H1 (cell line): ENCODE measurements at regions not wholly inside any gene's neighbourhood (a gene's known extent, or its start where the extent isn't known, plus 50 kb on each side); places are given as distances from the start of the nearest gene placed in this dataset.

Source experiments
- CTCF ChIA-PET: fragments of 300-600 bp; sonication (Branson Sonifier 250); formaldehyde crosslinking; loops from one replicate; lab custom pipeline; 2021; ENCODE audit not compliant: partially characterized antibody; lab: Charles Lee
- POLR2A ChIA-PET: fragments of 300-600 bp; sonication (Branson Sonifier 250); formaldehyde crosslinking; loops from one replicate; lab custom pipeline; 2021; ENCODE audit warnings: inconsistent platforms; ENCODE audit not compliant: partially characterized antibody; lab: Charles Lee
- DNase-seq, 2 experiments: peaks; one replicate each; pipeline versions ENCODE4 v3.0.0 to v3.0.0-alpha.2; 2010 to 2022; ENCODE audit warnings: low spot score in 2 of 2, low read depth in 1 of 2, mixed read lengths in 1 of 2
- FAIRE-seq: peaks from 2 replicates; lab custom pipeline; 2011; peaks lifted over from hg19 to GRCh38; lab: Jason Lieb, UNC
- H2AFZ ChIP-seq: 2 replicates; pipeline ENCODE4 v1.8.1; 2012; ENCODE audit warnings: low read length, inconsistent platforms
- H2AK5ac ChIP-seq: 2 replicates; pipeline ENCODE4 v1.6.1; 2013; ENCODE audit warnings: low read depth, low read length
- H2BK120ac ChIP-seq: replicated peaks from 2 replicates; pipeline ENCODE3; 2013; ENCODE audit warnings: low read depth, low read length, inconsistent platforms
- H2BK12ac ChIP-seq: 2 replicates; pipeline ENCODE4 v1.6.1; 2013; ENCODE audit warnings: low read depth, low read length
- H2BK15ac ChIP-seq: 2 replicates; pipeline ENCODE4 v1.6.1; 2013; ENCODE audit warnings: low read length
- H2BK20ac ChIP-seq: 2 replicates; pipeline ENCODE4 v1.6.1; 2013; ENCODE audit warnings: low read length
- H2BK5ac ChIP-seq: 2 replicates; pipeline ENCODE4 v1.6.1; 2013; ENCODE audit warnings: low read depth, low read length
- H3K14ac ChIP-seq: 2 replicates; pipeline ENCODE4 v1.6.1; 2013; ENCODE audit warnings: inconsistent platforms; ENCODE audit not compliant: insufficient read length
- H3K18ac ChIP-seq: 2 replicates; pipeline ENCODE4 v1.6.1; 2013; ENCODE audit warnings: low read length; ENCODE audit errors: extremely low read depth
- H3K23ac ChIP-seq: 2 replicates; pipeline ENCODE4 v1.6.1; 2013; ENCODE audit warnings: inconsistent platforms; ENCODE audit not compliant: insufficient read length
- H3K23me2 ChIP-seq: 2 replicates; pipeline ENCODE4 v1.6.1; 2013; ENCODE audit warnings: low read depth, low read length
- H3K27ac ChIP-seq: 2 replicates; pipeline ENCODE4 v1.6.1; 2011; ENCODE audit warnings: low read depth, low read length, inconsistent platforms
- H3K27me3 ChIP-seq, 4 experiments: replicated peaks in 1 of 4; 1 replicate in 1 of 4; 2 replicates in 3 of 4; pipeline versions ENCODE4 v1.6.1 to v1.8.1; 2011 to 2013; ENCODE audit warnings: low read length in 3 of 4, mild to moderate bottlenecking in 3 of 4, inconsistent platforms in 2 of 4, mixed read lengths in 2 of 4, moderate library complexity in 1 of 4; ENCODE audit not compliant: control insufficient read depth in 3 of 4, insufficient read depth in 3 of 4; ENCODE audit errors: extremely low read depth in 1 of 4
- H3K36me3 ChIP-seq, 4 experiments: 2 replicates each; pipeline versions ENCODE4 v1.6.1 to v1.8.1; 2011 to 2013; ENCODE audit warnings: mild to moderate bottlenecking in 4 of 4, low read length in 3 of 4, moderate library complexity in 2 of 4, control low read depth in 1 of 4, inconsistent platforms in 1 of 4; ENCODE audit not compliant: insufficient read depth in 4 of 4, control insufficient read depth in 2 of 4
- H3K4ac ChIP-seq: replicated peaks from 2 replicates; pipeline ENCODE3; 2013; ENCODE audit warnings: low read length, low read depth, mixed read lengths, inconsistent platforms; ENCODE audit not compliant: insufficient read length
- H3K4me1 ChIP-seq, 4 experiments: replicated peaks in 1 of 4; 1 replicate in 1 of 4; 2 replicates in 3 of 4; pipeline versions ENCODE4 v1.6.1 to v1.8.1; 2011 to 2013; ENCODE audit warnings: low read length in 3 of 4, inconsistent platforms in 2 of 4, mixed read lengths in 1 of 4; ENCODE audit not compliant: insufficient read depth in 4 of 4, control insufficient read depth in 3 of 4
- H3K4me2 ChIP-seq, 2 experiments: 2 replicates each; pipeline versions ENCODE4 v1.6.1 to v1.8.1; 2011 to 2013; ENCODE audit warnings: low read depth in 2 of 2, low read length in 2 of 2, control low read depth in 1 of 2, inconsistent platforms in 1 of 2, mild to moderate bottlenecking in 1 of 2; ENCODE audit not compliant: insufficient read depth in 1 of 2
- H3K4me3 ChIP-seq, 4 experiments: fragments of 200-600, 300-600 bp in 1 of 4; sonication (generic), shearing (Covaris generic), sonication (Bioruptor Twin) in 1 of 4; 2 replicates each; pipeline versions ENCODE4 v1.5.1 to v1.8.1; 2011 to 2016; ENCODE audit warnings: low read length in 4 of 4, low read depth in 3 of 4, control low read depth in 2 of 4, inconsistent platforms in 2 of 4, mild to moderate bottlenecking in 2 of 4, mixed read lengths in 1 of 4, moderate library complexity in 1 of 4; ENCODE audit not compliant: insufficient read depth in 2 of 4; ENCODE audit errors: extremely low read depth in 1 of 4
- H3K56ac ChIP-seq: replicated peaks from 2 replicates; pipeline ENCODE3; 2013; ENCODE audit warnings: low read depth, mild to moderate bottlenecking, mixed read lengths, low read length, inconsistent platforms; ENCODE audit not compliant: insufficient read length
- H3K79me1 ChIP-seq: 2 replicates; pipeline ENCODE4 v1.6.1; 2013; ENCODE audit warnings: low read depth, low read length, control low read depth
- H3K79me2 ChIP-seq, 2 experiments: 2 replicates each; pipeline versions ENCODE4 v1.6.1 to v1.8.1; 2012 to 2013; ENCODE audit warnings: low read length in 2 of 2, mild to moderate bottlenecking in 2 of 2, inconsistent platforms in 1 of 2; ENCODE audit not compliant: insufficient read depth in 2 of 2, control insufficient read depth in 1 of 2
- H3K9ac ChIP-seq, 4 experiments: replicated peaks in 1 of 4; 1 replicate in 1 of 4; 2 replicates in 3 of 4; pipeline versions ENCODE4 v1.6.1 to v1.8.1; 2011 to 2013; ENCODE audit warnings: low read depth in 3 of 4, low read length in 3 of 4, control low read depth in 2 of 4, mild to moderate bottlenecking in 2 of 4, moderate library complexity in 2 of 4, inconsistent platforms in 1 of 4; ENCODE audit errors: extremely low read depth in 1 of 4
- H3K9me3 ChIP-seq, 2 experiments: 2 replicates each; pipeline versions ENCODE4 v1.6.1 to v1.8.1; 2012 to 2013; ENCODE audit warnings: mild to moderate bottlenecking in 2 of 2, moderate library complexity in 2 of 2, control low read depth in 1 of 2, inconsistent platforms in 1 of 2, low read depth in 1 of 2, low read length in 1 of 2, mixed read lengths in 1 of 2; ENCODE audit not compliant: insufficient read depth in 2 of 2
- H4K20me1 ChIP-seq, 2 experiments: replicated peaks in 1 of 2; 2 replicates each; pipeline versions ENCODE3 to v1.8.1; 2011 to 2013; ENCODE audit warnings: inconsistent platforms in 2 of 2, low read length in 2 of 2, mild to moderate bottlenecking in 1 of 2; ENCODE audit not compliant: insufficient read depth in 2 of 2, control insufficient read depth in 1 of 2
- H4K5ac ChIP-seq: 2 replicates; pipeline ENCODE4 v1.6.1; 2013; ENCODE audit warnings: low read length, low read depth, mixed read lengths, inconsistent platforms; ENCODE audit not compliant: insufficient read length
- H4K8ac ChIP-seq: 2 replicates; pipeline ENCODE4 v1.8.0; 2013; ENCODE audit warnings: mild to moderate bottlenecking, moderate library complexity, low read length, inconsistent platforms; ENCODE audit not compliant: insufficient read depth; ENCODE audit errors: extremely low read depth
- H4K91ac ChIP-seq: replicated peaks from 2 replicates; pipeline ENCODE3; 2013; ENCODE audit warnings: low read length, mixed read lengths, inconsistent platforms; ENCODE audit not compliant: insufficient read length
- HDAC6 ChIP-seq: IDR thresholded peaks from one replicate; pipeline ENCODE4 v1.7.1; 2012; ENCODE audit warnings: low read depth, mild to moderate bottlenecking, inconsistent platforms, low read length, moderate library complexity
- RAD21 ChIP-seq, 2 experiments: IDR thresholded peaks in 1 of 2; conservative IDR thresholded peaks in 1 of 2; 2 replicates each; pipeline ENCODE4 v1.6.1; 2011; ENCODE audit warnings: low read depth in 2 of 2, low read length in 2 of 2, improper control_type of control experiment in 1 of 2, inconsistent platforms in 1 of 2, mild to moderate bottlenecking in 1 of 2, moderate library complexity in 1 of 2
- WGBS, 2 experiments: shearing (Covaris generic) in 1 of 2; methylation state at CpG; one replicate each; pipeline versions ENCODE4 v1.1.6 to v1.1.7; 2013 to 2015; ENCODE audit warnings: low lambda C conversion rate in 2 of 2, mixed read lengths in 2 of 2, inconsistent platforms in 1 of 2, low coverage in 1 of 2, missing lambda C conversion rate in 1 of 2; ENCODE audit not compliant: insufficient replicate concordance in 2 of 2, insufficient coverage in 1 of 2, insufficient read length in 1 of 2; ENCODE audit errors: extremely low coverage in 1 of 2, missing lambda C conversion rate in 1 of 2; 5-methylcytosine and 5-hydroxymethylcytosine counted together
- TF ChIP-seq, protein P1 (sequence below), 3 experiments: IDR thresholded peaks; 1 replicate in 2 of 3; 2 replicates in 1 of 3; pipeline versions ENCODE4 v1.5.1 to v1.6.1; 2011; ENCODE audit warnings: low read length in 3 of 3, mild to moderate bottlenecking in 3 of 3, inconsistent platforms in 2 of 3, low read depth in 1 of 3, moderate library complexity in 1 of 3; ENCODE audit not compliant: insufficient read depth in 1 of 3; ENCODE audit errors: control extremely low read depth in 1 of 3

DNA sequence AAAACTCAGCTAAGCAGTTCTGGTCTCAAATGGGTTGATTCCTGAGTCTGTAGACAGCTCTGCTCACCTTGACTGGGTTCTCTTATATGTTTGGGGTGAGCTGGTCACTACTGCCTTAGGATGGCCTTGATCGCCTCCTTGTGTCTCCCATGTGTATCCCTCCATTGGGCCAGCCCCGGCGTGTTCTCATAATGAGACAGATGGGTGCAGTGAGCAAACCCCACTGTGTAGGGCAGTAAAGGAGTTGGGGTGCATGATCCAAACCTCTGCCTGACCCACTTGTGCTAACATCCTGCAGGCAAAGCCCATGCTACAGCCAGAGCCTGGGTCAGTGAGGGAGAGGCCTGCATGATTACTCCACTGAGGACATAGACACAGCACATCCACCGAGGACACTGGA lies 657.6 kb downstream of the BRD1 start:
- peaks cover 8 to 12% of the 10 kb centered on the region in 2 experiments; a peak in 3 of 4 replicates for H3K9me3 ChIP-seq
- H2BK20ac ChIP-seq = no peak overlapping the region
- H3K4ac ChIP-seq = peak overlapping the region; percentile 32
- no peak overlapping the region for H2BK120ac ChIP-seq
- no peak for TF ChIP-seq HDAC6
- TF ChIP-seq, protein P1, sequence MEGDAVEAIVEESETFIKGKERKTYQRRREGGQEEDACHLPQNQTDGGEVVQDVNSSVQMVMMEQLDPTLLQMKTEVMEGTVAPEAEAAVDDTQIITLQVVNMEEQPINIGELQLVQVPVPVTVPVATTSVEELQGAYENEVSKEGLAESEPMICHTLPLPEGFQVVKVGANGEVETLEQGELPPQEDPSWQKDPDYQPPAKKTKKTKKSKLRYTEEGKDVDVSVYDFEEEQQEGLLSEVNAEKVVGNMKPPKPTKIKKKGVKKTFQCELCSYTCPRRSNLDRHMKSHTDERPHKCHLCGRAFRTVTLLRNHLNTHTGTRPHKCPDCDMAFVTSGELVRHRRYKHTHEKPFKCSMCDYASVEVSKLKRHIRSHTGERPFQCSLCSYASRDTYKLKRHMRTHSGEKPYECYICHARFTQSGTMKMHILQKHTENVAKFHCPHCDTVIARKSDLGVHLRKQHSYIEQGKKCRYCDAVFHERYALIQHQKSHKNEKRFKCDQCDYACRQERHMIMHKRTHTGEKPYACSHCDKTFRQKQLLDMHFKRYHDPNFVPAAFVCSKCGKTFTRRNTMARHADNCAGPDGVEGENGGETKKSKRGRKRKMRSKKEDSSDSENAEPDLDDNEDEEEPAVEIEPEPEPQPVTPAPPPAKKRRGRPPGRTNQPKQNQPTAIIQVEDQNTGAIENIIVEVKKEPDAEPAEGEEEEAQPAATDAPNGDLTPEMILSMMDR (IDR thresholded peaks at IDR 0.05; ENCODE audit: control extremely low read depth in 1 of 3, insufficient read depth in 1 of 3, low read depth in 1 of 3, low read length in 3 of 3) = peak; percentile 48 to 59 (median 55)
- TF ChIP-seq RAD21 (IDR thresholded peaks at IDR 0.05 in 1 of 2, conservative IDR thresholded peaks at IDR 0.05 in 1 of 2; ENCODE audit: low read depth in 2 of 2, low read length in 2 of 2) = peak; percentile 72 to 82
- TF ChIP-seq, all 59 proteins: peak for 2
- WGBS, 2 experiments = 48% methylated on average over 4 of the region's 4 CpGs; no CpG with 5 or more reads in 1 of the 2 experiments
- Histone ChIP-seq H2BK15ac (no peak overlapping the region), H3K27ac (no peak overlapping the region), H4K20me1 (no peaks in the 10 kb centered on the region), H3K4me1 (no peaks in the 10 kb centered on the region), H3K79me2 (no peaks in the 10 kb centered on the region), H3K9ac (no peak overlapping the region), H4K91ac (no peak overlapping the region), H3K4me2 (no peak overlapping the region), H2AK5ac (no peak overlapping the region; the same call in 1 of the 2 replicates), H3K4me3 (no peak overlapping the region), H3K14ac (no peak overlapping the region), H2AFZ (no peak overlapping the region), H4K5ac (no peak overlapping the region), H2BK12ac (no peak overlapping the region), H2BK5ac (no peak overlapping the region), H4K8ac (no peak overlapping the region; the same call in 1 of the 2 replicates), H3K56ac (no peak overlapping the region), H3K23ac (no peak overlapping the region), H3K79me1 (no peaks in the 10 kb centered on the region), H3K23me2 (no peaks in the 10 kb centered on the region), H3K18ac (no peak overlapping the region), H3K36me3 (no peaks in the 10 kb centered on the region), H3K27me3 (no peaks in the 10 kb centered on the region; a peak in 1 of 7 replicates)
- ChIA-PET POLR2A (no interaction called here), CTCF (interaction anchor here (0.5 to 3.6 kb wide), 19 partner anchors 9 to 1322 kb away, joined by 3 to 28 read pairs (median 4); no protein-coding TSS in a partner anchor)
- no peak for FAIRE-seq
- DNase-seq = no peak
